Neural cell (in vitro differentiated cells): ENCODE measurements at regions not wholly inside any gene's neighbourhood (a gene's known extent, or its start where the extent isn't known, plus 50 kb on each side); places are given as distances from the start of the nearest gene placed in this dataset.

ENCODE experiments used
- H2AFZ ChIP-seq: fragments of 200-600, 300-800 bp; sonication (generic), shearing (Covaris generic); 2 replicates; pipeline ENCODE4 v1.6.0; 2014; ENCODE audit warnings: low read depth, mild to moderate bottlenecking, antibody characterized with exemption, low read length, moderate library complexity
- H3F3A ChIP-seq: fragments of 200-600 bp; shearing (Covaris generic); 2 replicates; pipeline ENCODE4 v1.6.1; 2016; ENCODE audit warnings: mild to moderate bottlenecking, moderate library complexity, mixed read lengths, antibody characterized with exemption, low read length; ENCODE audit not compliant: insufficient read depth, poor library complexity, severe bottlenecking
- H3K27ac ChIP-seq: fragments of 200-600, 300-800 bp; sonication (generic), shearing (Covaris generic); 2 replicates; pipeline ENCODE4 v1.5.1; 2014; ENCODE audit warnings: mild to moderate bottlenecking, low read length, moderate library complexity
- H3K27me3 ChIP-seq: fragments of 300-800, 200-600 bp; sonication (generic), shearing (Covaris generic); 2 replicates; pipeline ENCODE4 v1.6.0; 2014; ENCODE audit warnings: mild to moderate bottlenecking, low read depth, low read length, moderate library complexity; ENCODE audit not compliant: insufficient read depth
- H3K36me3 ChIP-seq: fragments of 300-800, 200-600 bp; sonication (generic), shearing (Covaris generic); 2 replicates; pipeline ENCODE4 v1.5.1; 2014; ENCODE audit warnings: mild to moderate bottlenecking, antibody characterized with exemption, low read length, moderate library complexity; ENCODE audit not compliant: insufficient read depth
- H3K4me2 ChIP-seq: fragments of 300-800, 200-600 bp; sonication (generic), shearing (Covaris generic); 2 replicates; pipeline ENCODE4 v1.6.0; 2014; ENCODE audit warnings: mild to moderate bottlenecking, low read length
- H3K4me3 ChIP-seq: fragments of 300-800, 200-600 bp; sonication (generic), shearing (Covaris generic); 2 replicates; pipeline ENCODE4 v1.5.1; 2014; ENCODE audit warnings: mild to moderate bottlenecking, low read length, moderate library complexity
- H3K79me2 ChIP-seq: fragments of 200-600 bp; shearing (Covaris generic); replicated peaks from 2 replicates; pipeline ENCODE4 v1.6.0; 2014; ENCODE audit warnings: mild to moderate bottlenecking, low read length, moderate library complexity; ENCODE audit not compliant: insufficient read depth
- H3K9ac ChIP-seq: fragments of 300-800, 200-600 bp; sonication (generic), shearing (Covaris generic); 2 replicates; pipeline ENCODE4 v1.6.1; 2016; ENCODE audit warnings: mild to moderate bottlenecking, low read length, mixed read lengths
- H3K9me2 ChIP-seq: fragments of 200-600 bp; shearing (Covaris generic); 2 replicates; pipeline ENCODE4 v1.6.1; 2016; ENCODE audit warnings: mild to moderate bottlenecking, low read length, mixed read lengths; ENCODE audit not compliant: insufficient read depth
- H3K9me3 ChIP-seq: fragments of 200-600, 300-800 bp; sonication (generic), shearing (Covaris generic); 2 replicates; pipeline ENCODE4 v1.6.1; 2016; ENCODE audit warnings: mild to moderate bottlenecking, mixed run types, low read length, moderate library complexity, mixed read lengths
- H4K20me1 ChIP-seq: fragments of 200-600 bp; shearing (Covaris generic); 2 replicates; pipeline ENCODE4 v1.6.1; 2016; ENCODE audit warnings: mild to moderate bottlenecking, mixed run types; ENCODE audit not compliant: insufficient read depth
- EP300 ChIP-seq: fragments of 450-650 bp; conservative IDR thresholded peaks from 2 replicates; pipeline ENCODE4 v1.6.1; 2014; ENCODE audit warnings: antibody characterized with exemption, mild to moderate bottlenecking, moderate library complexity; ENCODE audit not compliant: poor library complexity, severe bottlenecking
- EZH2 ChIP-seq: fragments of 200-600, 300-800 bp; shearing (Covaris generic), sonication (generic); IDR thresholded peaks from 2 replicates; pipeline ENCODE4 v1.6.1; 2014; ENCODE audit warnings: antibody characterized with exemption, low read length, borderline replicate concordance, mild to moderate bottlenecking; ENCODE audit not compliant: insufficient read depth, poor library complexity, severe bottlenecking
- MXI1 ChIP-seq: fragments of 450-650 bp; conservative IDR thresholded peaks from 2 replicates; pipeline ENCODE4 v1.6.1; 2014; ENCODE audit warnings: antibody characterized with exemption, mild to moderate bottlenecking; ENCODE audit not compliant: poor library complexity, severe bottlenecking
- POLR2AphosphoS5 ChIP-seq: IDR thresholded peaks from 2 replicates; pipeline ENCODE4 v1.6.1; 2012
- RAD21 ChIP-seq: fragments of 450-650 bp; conservative IDR thresholded peaks from 2 replicates; pipeline ENCODE4 v1.6.1; 2014; ENCODE audit warnings: antibody characterized with exemption, mild to moderate bottlenecking, moderate library complexity
- SMC3 ChIP-seq: fragments of 450-650 bp; conservative IDR thresholded peaks from 2 replicates; pipeline ENCODE4 v1.6.1; 2014; ENCODE audit warnings: antibody characterized with exemption, mild to moderate bottlenecking, moderate library complexity; ENCODE audit not compliant: poor library complexity
- TAF1 ChIP-seq: IDR thresholded peaks from 2 replicates; pipeline ENCODE4 v1.6.1; 2012; ENCODE audit warnings: low read depth
- TF ChIP-seq, protein P1 (sequence below): fragments of 450-650 bp; IDR thresholded peaks from 2 replicates; pipeline ENCODE4 v1.5.1; 2014; ENCODE audit warnings: antibody characterized with exemption, mild to moderate bottlenecking, moderate library complexity; ENCODE audit not compliant: poor library complexity, severe bottlenecking
- TF ChIP-seq, protein P2 (sequence below): IDR thresholded peaks from 2 replicates; pipeline ENCODE4 v1.6.1; 2012; ENCODE audit warnings: borderline replicate concordance

DNA sequence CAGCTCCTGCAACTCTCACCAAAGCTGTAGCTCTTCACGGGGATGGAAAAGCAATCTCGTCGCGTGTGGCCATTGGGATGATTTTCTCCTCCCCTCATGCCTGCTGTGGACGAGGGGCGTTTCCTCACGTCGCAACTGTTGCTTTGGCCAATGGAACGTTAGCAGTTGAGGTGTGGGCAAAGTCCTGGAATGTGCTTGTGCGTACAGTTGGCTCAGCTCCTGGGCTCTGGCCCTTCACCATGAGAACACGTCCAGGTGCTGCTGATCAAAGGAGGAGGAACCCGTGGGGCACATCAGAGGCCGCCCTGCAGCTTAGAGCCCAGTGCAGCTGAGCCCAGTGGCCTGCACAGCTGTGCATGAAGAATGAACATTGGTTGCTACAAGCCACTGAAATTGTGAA is 186.1 kb downstream of the TJP1 start:
- H3K79me2 ChIP-seq: no peaks in the 10 kb centered on the region
- H3K9ac ChIP-seq: no peak overlapping the region
- H3K9me3 ChIP-seq: no peaks in the 10 kb centered on the region
- H3K36me3 ChIP-seq: no peaks in the 10 kb centered on the region
- H4K20me1 ChIP-seq: no peaks in the 10 kb centered on the region
- H3K27me3 ChIP-seq: no peaks in the 10 kb centered on the region
- no peak overlapping the region for H3K27ac ChIP-seq
- H3F3A ChIP-seq: no peaks in the 10 kb centered on the region
- H2AFZ ChIP-seq: no peak overlapping the region
- H3K9me2 ChIP-seq: no peaks in the 10 kb centered on the region
- no peak overlapping the region for H3K4me3 ChIP-seq
- TF ChIP-seq, protein P1, sequence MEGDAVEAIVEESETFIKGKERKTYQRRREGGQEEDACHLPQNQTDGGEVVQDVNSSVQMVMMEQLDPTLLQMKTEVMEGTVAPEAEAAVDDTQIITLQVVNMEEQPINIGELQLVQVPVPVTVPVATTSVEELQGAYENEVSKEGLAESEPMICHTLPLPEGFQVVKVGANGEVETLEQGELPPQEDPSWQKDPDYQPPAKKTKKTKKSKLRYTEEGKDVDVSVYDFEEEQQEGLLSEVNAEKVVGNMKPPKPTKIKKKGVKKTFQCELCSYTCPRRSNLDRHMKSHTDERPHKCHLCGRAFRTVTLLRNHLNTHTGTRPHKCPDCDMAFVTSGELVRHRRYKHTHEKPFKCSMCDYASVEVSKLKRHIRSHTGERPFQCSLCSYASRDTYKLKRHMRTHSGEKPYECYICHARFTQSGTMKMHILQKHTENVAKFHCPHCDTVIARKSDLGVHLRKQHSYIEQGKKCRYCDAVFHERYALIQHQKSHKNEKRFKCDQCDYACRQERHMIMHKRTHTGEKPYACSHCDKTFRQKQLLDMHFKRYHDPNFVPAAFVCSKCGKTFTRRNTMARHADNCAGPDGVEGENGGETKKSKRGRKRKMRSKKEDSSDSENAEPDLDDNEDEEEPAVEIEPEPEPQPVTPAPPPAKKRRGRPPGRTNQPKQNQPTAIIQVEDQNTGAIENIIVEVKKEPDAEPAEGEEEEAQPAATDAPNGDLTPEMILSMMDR: no peak
- no peak for TF ChIP-seq POLR2AphosphoS5
- H3K4me2 ChIP-seq: no peak overlapping the region

DNA sequence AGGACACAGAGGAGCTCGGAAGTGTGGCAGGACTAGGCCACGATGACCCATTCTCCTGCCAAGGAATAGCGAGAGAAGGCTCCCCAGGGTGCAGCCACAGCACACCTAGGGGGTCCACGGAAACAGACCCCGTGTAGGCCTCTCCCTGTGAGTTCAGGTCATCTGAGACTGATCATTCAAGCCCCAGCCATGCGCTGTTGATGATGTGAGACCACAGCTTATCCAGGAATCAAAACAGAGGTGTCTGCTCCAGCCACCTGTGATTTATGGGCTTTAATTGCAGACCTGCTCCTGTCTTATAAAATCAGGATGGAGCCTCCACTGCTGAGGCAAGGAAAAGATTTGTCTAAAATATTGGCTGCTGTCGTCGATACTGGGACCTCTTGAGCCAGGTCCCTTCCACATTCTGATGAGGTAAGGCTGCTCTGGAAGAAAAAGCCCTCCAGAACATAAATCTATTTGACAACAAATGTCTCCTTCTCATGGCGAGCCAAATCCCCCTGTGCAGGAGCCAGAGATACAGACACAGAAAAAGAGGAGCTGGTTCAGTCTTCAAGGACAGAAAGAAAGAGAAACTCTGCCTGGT is 186.7 kb downstream of the TJP1 start:
- no peaks in the 10 kb centered on the region for H3K9me3 ChIP-seq
- no peaks in the 10 kb centered on the region for H3K36me3 ChIP-seq
- no peaks in the 10 kb centered on the region for H3K9me2 ChIP-seq
- TF ChIP-seq RAD21: no peak
- no peaks in the 10 kb centered on the region for H3K79me2 ChIP-seq
- no peak overlapping the region for H3K4me2 ChIP-seq
- no peak overlapping the region for H3K9ac ChIP-seq
- H4K20me1 ChIP-seq: no peaks in the 10 kb centered on the region
- no peaks in the 10 kb centered on the region for H3F3A ChIP-seq
- H3K4me3 ChIP-seq: no peak overlapping the region
- H2AFZ ChIP-seq: no peak overlapping the region
- no peak overlapping the region for H3K27ac ChIP-seq
- no peaks in the 10 kb centered on the region for H3K27me3 ChIP-seq

DNA sequence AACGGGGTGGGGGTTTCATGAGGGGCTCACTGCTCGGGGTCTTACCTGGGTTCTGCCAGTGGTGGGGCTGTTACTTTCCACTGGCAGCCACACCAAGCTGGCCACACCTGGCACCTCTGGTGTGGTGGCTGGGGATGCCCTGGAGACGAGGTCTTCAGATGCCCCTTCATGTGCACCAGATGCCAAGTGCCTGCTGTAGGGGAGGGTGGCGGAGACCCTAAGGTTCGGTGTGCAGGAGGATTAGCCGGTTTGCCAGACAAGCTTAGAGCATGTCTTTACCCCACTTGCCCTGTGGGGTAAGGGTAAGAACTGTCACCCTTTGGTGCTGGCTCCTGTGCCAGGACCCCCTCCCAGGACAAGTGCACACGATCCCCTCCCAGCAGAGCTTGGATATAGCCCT is 188.3 kb downstream of the TJP1 start:
- no peaks in the 10 kb centered on the region for H3K79me2 ChIP-seq
- H3K27ac ChIP-seq: no peak overlapping the region
- no peaks in the 10 kb centered on the region for H3K9me2 ChIP-seq
- H3K36me3 ChIP-seq: no peaks in the 10 kb centered on the region
- no peaks in the 10 kb centered on the region for H4K20me1 ChIP-seq
- no peaks in the 10 kb centered on the region for H3K9me3 ChIP-seq
- no peak overlapping the region for H3K9ac ChIP-seq
- H2AFZ ChIP-seq: no peak overlapping the region
- no peak overlapping the region for H3K4me2 ChIP-seq
- H3K27me3 ChIP-seq: no peaks in the 10 kb centered on the region
- H3K4me3 ChIP-seq: no peak overlapping the region
- H3F3A ChIP-seq: no peaks in the 10 kb centered on the region
- no peak for TF ChIP-seq MXI1
- TF ChIP-seq, protein P1: no peak
- no peak for TF ChIP-seq EP300
- no peak for TF ChIP-seq EZH2
- TF ChIP-seq SMC3: no peak
- TF ChIP-seq TAF1: no peak
- TF ChIP-seq POLR2AphosphoS5: no peak
- no peak for TF ChIP-seq RAD21
- TF ChIP-seq, protein P2, sequence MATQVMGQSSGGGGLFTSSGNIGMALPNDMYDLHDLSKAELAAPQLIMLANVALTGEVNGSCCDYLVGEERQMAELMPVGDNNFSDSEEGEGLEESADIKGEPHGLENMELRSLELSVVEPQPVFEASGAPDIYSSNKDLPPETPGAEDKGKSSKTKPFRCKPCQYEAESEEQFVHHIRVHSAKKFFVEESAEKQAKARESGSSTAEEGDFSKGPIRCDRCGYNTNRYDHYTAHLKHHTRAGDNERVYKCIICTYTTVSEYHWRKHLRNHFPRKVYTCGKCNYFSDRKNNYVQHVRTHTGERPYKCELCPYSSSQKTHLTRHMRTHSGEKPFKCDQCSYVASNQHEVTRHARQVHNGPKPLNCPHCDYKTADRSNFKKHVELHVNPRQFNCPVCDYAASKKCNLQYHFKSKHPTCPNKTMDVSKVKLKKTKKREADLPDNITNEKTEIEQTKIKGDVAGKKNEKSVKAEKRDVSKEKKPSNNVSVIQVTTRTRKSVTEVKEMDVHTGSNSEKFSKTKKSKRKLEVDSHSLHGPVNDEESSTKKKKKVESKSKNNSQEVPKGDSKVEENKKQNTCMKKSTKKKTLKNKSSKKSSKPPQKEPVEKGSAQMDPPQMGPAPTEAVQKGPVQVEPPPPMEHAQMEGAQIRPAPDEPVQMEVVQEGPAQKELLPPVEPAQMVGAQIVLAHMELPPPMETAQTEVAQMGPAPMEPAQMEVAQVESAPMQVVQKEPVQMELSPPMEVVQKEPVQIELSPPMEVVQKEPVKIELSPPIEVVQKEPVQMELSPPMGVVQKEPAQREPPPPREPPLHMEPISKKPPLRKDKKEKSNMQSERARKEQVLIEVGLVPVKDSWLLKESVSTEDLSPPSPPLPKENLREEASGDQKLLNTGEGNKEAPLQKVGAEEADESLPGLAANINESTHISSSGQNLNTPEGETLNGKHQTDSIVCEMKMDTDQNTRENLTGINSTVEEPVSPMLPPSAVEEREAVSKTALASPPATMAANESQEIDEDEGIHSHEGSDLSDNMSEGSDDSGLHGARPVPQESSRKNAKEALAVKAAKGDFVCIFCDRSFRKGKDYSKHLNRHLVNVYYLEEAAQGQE: no peak
